SU-DHL-6 (cell line): ENCODE measurements at regions not wholly inside any gene's neighbourhood (a gene's known extent, or its start where the extent isn't known, plus 50 kb on each side); places are given as distances from the start of the nearest gene placed in this dataset.

ENCODE experiments used
- H2AFZ ChIP-seq: fragments of 200-600 bp; sonication (generic); 2 replicates; pipeline ENCODE4 v1.6.1; 2014; ENCODE audit warnings: low read depth, mild to moderate bottlenecking, moderate library complexity, mixed read lengths, antibody characterized with exemption, low read length; ENCODE audit not compliant: severe bottlenecking
- H3F3A ChIP-seq: fragments of 200-600 bp; shearing (Covaris generic); 2 replicates; pipeline ENCODE4 v1.6.0; 2016; ENCODE audit warnings: antibody characterized with exemption, mild to moderate bottlenecking; ENCODE audit not compliant: insufficient read depth
- H3K27ac ChIP-seq: fragments of 200-600 bp; sonication (generic); 2 replicates; pipeline ENCODE4 v1.5.1; 2016; ENCODE audit warnings: low read depth, mild to moderate bottlenecking, low read length, moderate library complexity, mixed read lengths
- H3K27me3 ChIP-seq: fragments of 200-600 bp; sonication (generic), shearing (Covaris generic); 2 replicates; pipeline ENCODE4 v1.6.0; 2014; ENCODE audit warnings: mild to moderate bottlenecking, low read length
- H3K36me3 ChIP-seq: fragments of 200-600 bp; sonication (generic); 2 replicates; pipeline ENCODE4 v1.6.1; 2014; ENCODE audit warnings: mild to moderate bottlenecking, low read length, mixed read lengths
- H3K4me2 ChIP-seq: fragments of 300-600, 200-600 bp; shearing (Covaris generic), sonication (generic); 2 replicates; pipeline ENCODE4 v1.6.0; 2014; ENCODE audit warnings: low read length, low read depth, mild to moderate bottlenecking; ENCODE audit not compliant: poor library complexity, severe bottlenecking
- H3K4me3 ChIP-seq: fragments of 200-600 bp; sonication (generic); 2 replicates; pipeline ENCODE4 v1.5.1; 2014; ENCODE audit warnings: antibody characterized with exemption, low read length, mild to moderate bottlenecking, mixed read lengths; ENCODE audit not compliant: insufficient read depth, poor library complexity, severe bottlenecking
- H3K79me2 ChIP-seq: fragments of 200-600 bp; sonication (generic); 2 replicates; pipeline ENCODE4 v1.6.1; 2014; ENCODE audit warnings: mild to moderate bottlenecking, low read length, moderate library complexity; ENCODE audit not compliant: insufficient read depth
- H3K9ac ChIP-seq: fragments of 200-600 bp; sonication (generic); 2 replicates; pipeline ENCODE4 v1.7.0; 2014; ENCODE audit warnings: mild to moderate bottlenecking, low read length
- H3K9me2 ChIP-seq: fragments of 200-600 bp; sonication (generic); replicated peaks from 2 replicates; pipeline ENCODE4 v1.6.1; 2014; ENCODE audit warnings: low read length; ENCODE audit not compliant: insufficient read depth
- H3K9me3 ChIP-seq: fragments of 200-600 bp; sonication (generic); 2 replicates; pipeline ENCODE4 v1.6.1; 2014; ENCODE audit warnings: low read length, mixed read lengths; ENCODE audit not compliant: insufficient read depth
- H4K20me1 ChIP-seq: fragments of 200-600 bp; sonication (generic); 2 replicates; pipeline ENCODE4 v1.6.1; 2014; ENCODE audit warnings: low read depth, mild to moderate bottlenecking, antibody characterized with exemption, low read length, moderate library complexity, mixed read lengths
- EZH2phosphoT487 ChIP-seq: fragments of 200-600 bp; sonication (generic), shearing (Covaris generic); conservative IDR thresholded peaks from 2 replicates; pipeline ENCODE4 v1.6.1; 2018; ENCODE audit warnings: mild to moderate bottlenecking, antibody characterized with exemption, low read length, moderate library complexity, mixed read lengths
- TF ChIP-seq, protein P1 (sequence below): fragments of 200-600 bp; sonication (generic); IDR thresholded peaks from one replicate; pipeline ENCODE4 v1.5.1; 2017; ENCODE audit warnings: antibody characterized with exemption, mild to moderate bottlenecking, low read length, moderate library complexity; ENCODE audit not compliant: insufficient read depth, poor library complexity, severe bottlenecking

DNA sequence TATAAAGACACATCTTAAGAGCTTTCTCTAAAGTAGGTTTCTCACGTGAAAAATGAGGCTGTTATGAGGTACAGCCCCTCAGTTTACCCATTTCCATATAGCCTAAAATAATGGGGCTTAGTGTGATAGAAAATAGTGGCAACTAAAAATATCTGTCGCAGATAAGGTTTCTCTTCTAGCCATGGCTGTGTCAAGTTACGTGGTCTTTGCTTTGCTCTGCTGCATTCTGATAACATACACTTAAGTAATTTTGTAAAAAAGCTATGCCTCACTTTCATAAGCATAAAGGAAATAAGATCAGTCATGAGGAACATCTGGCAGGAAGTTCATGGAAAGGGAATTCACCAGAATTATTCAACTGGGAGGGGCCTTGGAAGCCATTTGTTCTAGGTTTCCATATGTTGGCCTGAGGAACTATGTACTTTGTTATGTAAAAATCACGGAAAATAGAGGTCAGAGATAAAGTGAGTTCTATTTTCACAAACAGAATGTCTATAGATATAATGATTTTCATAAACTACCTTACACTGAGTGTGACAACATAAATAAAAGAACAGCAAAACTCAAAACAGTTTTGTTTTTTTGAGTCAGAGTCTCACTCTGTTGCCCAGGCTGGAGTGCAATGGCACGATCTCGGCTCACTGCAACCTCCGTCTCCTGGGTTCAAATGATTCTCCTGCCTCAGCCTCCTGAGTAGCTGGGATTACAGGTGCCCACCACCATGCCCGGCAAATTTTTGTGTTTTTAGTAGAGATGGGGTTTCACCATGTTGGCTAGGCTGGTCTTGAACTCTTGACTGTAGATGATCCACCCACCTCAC, 195.6 kb upstream of the KRR1 start:
- Histone ChIP-seq H3K79me2 (no peaks in the 10 kb centered on the region), H3K36me3 (no peaks in the 10 kb centered on the region), H3K9ac (no peak overlapping the region), H3K4me2 (no peak overlapping the region), H3K4me3 (no peak overlapping the region), H2AFZ (no peak overlapping the region), H3K9me3 (no peaks in the 10 kb centered on the region), H4K20me1 (no peaks in the 10 kb centered on the region), H3K9me2 (no peaks in the 10 kb centered on the region), H3F3A (no peaks in the 10 kb centered on the region), H3K27ac (no peak overlapping the region), H3K27me3 (no peaks in the 10 kb centered on the region)
- TF ChIP-seq EZH2phosphoT487 = no peak
- TF ChIP-seq, protein P1, sequence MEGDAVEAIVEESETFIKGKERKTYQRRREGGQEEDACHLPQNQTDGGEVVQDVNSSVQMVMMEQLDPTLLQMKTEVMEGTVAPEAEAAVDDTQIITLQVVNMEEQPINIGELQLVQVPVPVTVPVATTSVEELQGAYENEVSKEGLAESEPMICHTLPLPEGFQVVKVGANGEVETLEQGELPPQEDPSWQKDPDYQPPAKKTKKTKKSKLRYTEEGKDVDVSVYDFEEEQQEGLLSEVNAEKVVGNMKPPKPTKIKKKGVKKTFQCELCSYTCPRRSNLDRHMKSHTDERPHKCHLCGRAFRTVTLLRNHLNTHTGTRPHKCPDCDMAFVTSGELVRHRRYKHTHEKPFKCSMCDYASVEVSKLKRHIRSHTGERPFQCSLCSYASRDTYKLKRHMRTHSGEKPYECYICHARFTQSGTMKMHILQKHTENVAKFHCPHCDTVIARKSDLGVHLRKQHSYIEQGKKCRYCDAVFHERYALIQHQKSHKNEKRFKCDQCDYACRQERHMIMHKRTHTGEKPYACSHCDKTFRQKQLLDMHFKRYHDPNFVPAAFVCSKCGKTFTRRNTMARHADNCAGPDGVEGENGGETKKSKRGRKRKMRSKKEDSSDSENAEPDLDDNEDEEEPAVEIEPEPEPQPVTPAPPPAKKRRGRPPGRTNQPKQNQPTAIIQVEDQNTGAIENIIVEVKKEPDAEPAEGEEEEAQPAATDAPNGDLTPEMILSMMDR = no peak

GRCh38 chr12:75705749-75706711, 194.6 kb upstream of the KRR1 start:
- no peaks in the 10 kb centered on the region for H3K36me3 ChIP-seq
- H3K9me2 ChIP-seq = no peaks in the 10 kb centered on the region
- H3K9me3 ChIP-seq = no peaks in the 10 kb centered on the region
- TF ChIP-seq, protein P1 = no peak
- TF ChIP-seq EZH2phosphoT487 = no peak
- no peak overlapping the region for H3K27ac ChIP-seq
- no peaks in the 10 kb centered on the region for H3F3A ChIP-seq
- H2AFZ ChIP-seq = no peak overlapping the region
- H4K20me1 ChIP-seq = no peaks in the 10 kb centered on the region
- no peaks in the 10 kb centered on the region for H3K27me3 ChIP-seq
- no peaks in the 10 kb centered on the region for H3K79me2 ChIP-seq
- no peak overlapping the region for H3K4me2 ChIP-seq
- no peak overlapping the region for H3K9ac ChIP-seq
- no peak overlapping the region for H3K4me3 ChIP-seq

GRCh38 chr12:75704664-75705063, 193.3 kb upstream of the KRR1 start:
- Histone ChIP-seq H3K36me3 (no peaks in the 10 kb centered on the region), H3K9me3 (no peaks in the 10 kb centered on the region), H3K27me3 (no peaks in the 10 kb centered on the region), H3K79me2 (no peaks in the 10 kb centered on the region), H4K20me1 (no peaks in the 10 kb centered on the region), H3K9me2 (no peaks in the 10 kb centered on the region), H3K27ac (no peak overlapping the region), H3K4me2 (no peak overlapping the region), H3K9ac (no peak overlapping the region), H2AFZ (no peak overlapping the region), H3F3A (no peaks in the 10 kb centered on the region), H3K4me3 (no peak overlapping the region)
- TF ChIP-seq, protein P1 = no peak
- TF ChIP-seq EZH2phosphoT487 = no peak
